GM12865 (cell line): ENCODE measurements at regions not wholly inside any gene's neighbourhood (a gene's known extent, or its start where the extent isn't known, plus 50 kb on each side); places are given as distances from the start of the nearest gene placed in this dataset.

Source experiments
- DNase-seq: peaks from one replicate; pipeline ENCODE4 v3.0.0; 2010; ENCODE audit warnings: low read depth
- H3K4me3 ChIP-seq: 2 replicates; pipeline ENCODE4 v1.5.1; 2011; ENCODE audit warnings: mild to moderate bottlenecking, low read depth, low read length, control low read depth
- TF ChIP-seq, protein P1 (sequence below): IDR thresholded peaks from 2 replicates; pipeline ENCODE4 v1.5.1; 2011; ENCODE audit warnings: low read length, control low read depth, low read depth, inconsistent platforms; ENCODE audit not compliant: insufficient read depth; ENCODE audit errors: missing control alignments

DNA sequence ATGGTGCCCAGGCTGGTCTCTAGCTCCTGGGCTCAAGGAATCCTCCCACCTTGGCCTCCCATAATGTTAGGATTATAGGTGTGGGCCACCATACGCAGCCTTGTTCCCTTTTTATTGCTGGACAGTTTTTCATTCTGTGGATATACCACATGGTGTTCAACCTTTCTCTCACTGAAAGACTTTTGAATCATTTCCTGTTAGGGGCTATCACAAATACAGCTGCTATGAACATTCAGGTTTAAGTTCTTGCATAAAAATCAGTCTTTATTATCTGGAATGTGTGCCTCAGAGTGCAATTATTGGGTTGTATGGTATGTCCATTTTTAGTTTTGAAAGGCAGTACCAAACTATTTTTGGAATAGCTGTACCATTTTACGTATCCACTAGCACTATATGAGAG, 647.2 kb downstream of the LIG4 start:
- TF ChIP-seq, protein P1, sequence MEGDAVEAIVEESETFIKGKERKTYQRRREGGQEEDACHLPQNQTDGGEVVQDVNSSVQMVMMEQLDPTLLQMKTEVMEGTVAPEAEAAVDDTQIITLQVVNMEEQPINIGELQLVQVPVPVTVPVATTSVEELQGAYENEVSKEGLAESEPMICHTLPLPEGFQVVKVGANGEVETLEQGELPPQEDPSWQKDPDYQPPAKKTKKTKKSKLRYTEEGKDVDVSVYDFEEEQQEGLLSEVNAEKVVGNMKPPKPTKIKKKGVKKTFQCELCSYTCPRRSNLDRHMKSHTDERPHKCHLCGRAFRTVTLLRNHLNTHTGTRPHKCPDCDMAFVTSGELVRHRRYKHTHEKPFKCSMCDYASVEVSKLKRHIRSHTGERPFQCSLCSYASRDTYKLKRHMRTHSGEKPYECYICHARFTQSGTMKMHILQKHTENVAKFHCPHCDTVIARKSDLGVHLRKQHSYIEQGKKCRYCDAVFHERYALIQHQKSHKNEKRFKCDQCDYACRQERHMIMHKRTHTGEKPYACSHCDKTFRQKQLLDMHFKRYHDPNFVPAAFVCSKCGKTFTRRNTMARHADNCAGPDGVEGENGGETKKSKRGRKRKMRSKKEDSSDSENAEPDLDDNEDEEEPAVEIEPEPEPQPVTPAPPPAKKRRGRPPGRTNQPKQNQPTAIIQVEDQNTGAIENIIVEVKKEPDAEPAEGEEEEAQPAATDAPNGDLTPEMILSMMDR = no peak
- H3K4me3 ChIP-seq = no peak overlapping the region
- no peak for DNase-seq

DNA sequence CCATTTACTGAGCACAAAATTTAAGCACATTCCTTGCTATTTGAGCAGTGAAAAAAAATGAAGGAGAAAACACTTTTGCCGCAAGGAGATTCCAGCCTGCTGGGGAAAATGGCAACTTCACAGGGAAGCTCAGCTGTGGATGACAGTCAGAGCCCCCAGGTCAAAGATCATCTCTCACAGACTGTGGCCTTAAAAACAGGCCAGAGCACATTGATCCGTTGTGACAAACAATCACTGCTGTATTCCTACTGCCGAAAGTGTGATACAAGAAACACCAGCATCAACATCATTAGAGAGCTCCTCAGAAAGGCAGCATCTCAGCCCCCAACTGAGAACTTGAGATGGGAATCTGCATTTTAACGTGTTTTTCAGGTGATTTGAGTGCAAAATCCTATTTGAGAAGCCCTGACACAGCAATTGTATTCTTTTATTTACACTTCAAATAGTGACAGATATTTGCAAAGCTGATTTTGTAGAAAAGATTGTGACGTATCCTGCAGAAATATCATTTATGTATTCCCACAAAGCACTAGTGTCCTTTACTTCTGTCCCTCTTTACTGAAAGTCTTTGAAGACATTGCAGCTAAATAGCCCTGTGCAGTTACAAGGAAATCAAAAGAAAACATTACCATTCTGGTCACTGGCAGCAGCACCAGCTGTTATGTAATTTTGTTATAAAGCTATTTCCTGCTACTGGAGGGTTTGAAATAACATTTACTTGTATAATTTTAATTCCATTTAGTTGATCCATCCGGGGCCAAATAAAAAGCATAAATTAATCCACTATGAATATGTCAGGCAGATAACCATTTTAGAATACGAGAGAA, 652.0 kb downstream of the LIG4 start:
- DNase-seq = no peak
- TF ChIP-seq, protein P1 = no peak

DNA sequence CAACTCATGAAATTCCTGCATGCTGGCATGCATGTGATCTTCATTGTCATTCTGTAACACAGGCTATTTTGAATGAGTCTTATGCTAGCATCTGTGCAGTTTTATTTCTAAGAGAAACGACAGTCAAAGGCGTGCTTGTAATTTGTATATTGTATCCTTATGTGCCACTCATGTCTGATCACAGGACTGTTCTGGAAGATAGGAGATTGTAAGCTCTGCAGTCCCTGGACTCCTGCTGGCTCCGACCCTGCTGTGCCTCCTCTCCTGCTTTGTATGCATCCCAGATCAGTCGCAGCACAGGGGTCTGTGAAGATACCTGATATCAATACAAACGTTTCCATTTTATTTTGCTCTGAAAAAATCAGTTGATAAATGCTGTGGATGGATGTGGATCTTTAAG, 653.1 kb downstream of the LIG4 start:
- H3K4me3 ChIP-seq = no peak overlapping the region
- TF ChIP-seq, protein P1 = no peak
- DNase-seq = no peak

More for the DNA sequence above, 652.0 kb downstream of the LIG4 start:
- H3K4me3 ChIP-seq = no peak overlapping the region

DNA sequence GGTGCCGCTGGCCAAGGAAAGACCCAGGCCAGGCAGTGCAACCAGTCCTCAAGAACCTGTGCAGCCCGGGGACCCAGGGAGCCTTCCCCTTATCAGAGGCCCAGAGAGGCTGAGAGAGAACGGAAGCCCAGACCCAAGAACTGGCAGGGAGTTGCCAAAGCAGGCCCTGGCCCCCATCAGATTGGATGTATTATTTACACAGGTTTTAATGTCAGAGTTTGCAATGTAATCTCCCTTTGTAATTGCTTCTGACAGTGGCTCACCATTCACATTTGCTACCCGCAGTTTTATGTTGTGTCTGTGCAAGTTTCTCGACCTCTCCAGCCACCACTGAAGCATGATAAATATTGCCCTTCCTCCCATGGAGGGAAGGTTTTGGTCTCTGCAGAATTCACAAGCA, 660.9 kb downstream of the LIG4 start:
- TF ChIP-seq, protein P1 = no peak
- DNase-seq = no peak
- H3K4me3 ChIP-seq = no peak overlapping the region

DNA sequence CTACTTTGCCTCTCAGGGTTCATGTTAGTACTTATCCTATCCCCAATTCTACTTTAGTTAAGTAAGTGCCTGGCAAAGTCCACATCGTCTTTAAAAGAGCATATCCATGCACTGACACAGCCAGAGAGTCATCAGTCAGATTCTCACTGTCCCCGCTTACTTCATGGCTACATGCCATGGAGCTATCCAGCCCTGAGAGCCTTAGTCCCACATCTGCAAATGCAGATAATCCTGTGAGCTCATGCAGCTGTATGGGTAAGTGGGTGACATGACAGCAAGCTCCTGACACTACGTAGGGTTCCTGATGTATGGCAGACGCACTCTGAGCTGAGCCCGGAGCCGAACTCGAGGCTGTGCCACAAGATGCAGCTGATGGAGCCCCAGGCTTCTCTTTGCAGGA, 661.5 kb downstream of the LIG4 start:
- no peak for DNase-seq
- H3K4me3 ChIP-seq = no peak overlapping the region
- TF ChIP-seq, protein P1 = no peak

DNA sequence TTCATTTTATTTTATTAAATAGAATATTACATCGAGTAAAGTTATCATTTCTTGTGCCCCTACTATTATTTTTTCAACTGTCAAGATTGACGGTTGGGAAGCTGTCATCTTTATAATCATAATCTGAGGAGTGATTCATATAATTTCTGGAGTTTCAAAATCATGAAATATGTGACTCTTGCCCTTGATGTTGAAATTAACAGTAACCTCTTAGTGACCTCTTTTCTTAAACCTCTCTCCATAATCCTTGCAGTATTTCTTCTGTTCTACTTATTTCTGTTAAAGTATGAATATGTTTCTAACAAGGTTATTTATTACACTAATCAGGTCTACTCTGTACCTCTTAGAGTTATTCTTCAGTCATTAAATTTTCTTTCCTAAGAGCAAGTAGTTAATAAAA, 663.8 kb downstream of the LIG4 start:
- no peak overlapping the region for H3K4me3 ChIP-seq
- no peak for DNase-seq
- TF ChIP-seq, protein P1 = no peak

DNA sequence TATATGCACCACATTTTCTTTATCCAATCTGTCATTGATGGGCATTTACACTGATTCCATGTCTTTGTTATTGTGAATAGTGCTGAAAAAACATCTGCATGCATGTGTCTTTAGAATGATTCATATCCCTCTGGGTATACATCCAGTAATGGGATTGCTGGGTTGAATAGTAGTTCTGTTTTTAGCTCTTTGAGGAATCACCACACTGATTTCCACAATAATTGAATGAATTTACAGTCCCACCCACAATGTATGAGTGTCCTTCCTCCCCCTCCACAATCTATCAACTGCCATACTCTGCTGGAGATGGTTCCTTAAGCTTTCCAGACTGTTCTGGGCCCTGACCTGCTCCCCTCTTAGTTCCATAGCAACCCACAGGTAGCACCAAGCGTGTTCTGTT, 667.0 kb downstream of the LIG4 start:
- H3K4me3 ChIP-seq = no peak overlapping the region
- TF ChIP-seq, protein P1 = no peak
- DNase-seq = no peak
